Endothelial cell (in vitro differentiated cells): ENCODE measurements at regions not wholly inside any gene's neighbourhood (a gene's known extent, or its start where the extent isn't known, plus 50 kb on each side); places are given as distances from the start of the nearest gene placed in this dataset.
"Not testable (repeated sequence)": the region's sequence is repeated elsewhere in the genome, so short reads cannot be mapped to it uniquely, and the experiment has no call there.

Experiments
- DNase-seq: peaks from one replicate; pipeline ENCODE4 v3.0.0; 2021; ENCODE audit warnings: low spot score
- H3K27ac Mint-ChIP-seq: one replicate; pipeline ENCODE4 v1.8.0; 2021; ENCODE audit warnings: mixed read lengths, inconsistent platforms; ENCODE audit not compliant: unreplicated experiment
- H3K27me3 Mint-ChIP-seq: one replicate; pipeline ENCODE4 v1.8.0; 2021; ENCODE audit warnings: mild to moderate bottlenecking, moderate library complexity, mixed read lengths, inconsistent platforms; ENCODE audit not compliant: unreplicated experiment
- H3K36me3 Mint-ChIP-seq: one replicate; pipeline ENCODE4 v1.8.0; 2021; ENCODE audit warnings: mild to moderate bottlenecking, low read depth, mixed read lengths, inconsistent platforms; ENCODE audit not compliant: unreplicated experiment
- H3K4me1 Mint-ChIP-seq: one replicate; pipeline ENCODE4 v1.8.0; 2021; ENCODE audit warnings: mild to moderate bottlenecking, mixed read lengths, inconsistent platforms; ENCODE audit not compliant: unreplicated experiment
- H3K4me3 Mint-ChIP-seq: one replicate; pipeline ENCODE4 v1.8.0; 2021; ENCODE audit warnings: mild to moderate bottlenecking, mixed read lengths, inconsistent platforms; ENCODE audit not compliant: unreplicated experiment
- H3K9me3 Mint-ChIP-seq: one replicate; pipeline ENCODE4 v1.8.0; 2021; ENCODE audit warnings: mixed read lengths, inconsistent platforms; ENCODE audit not compliant: unreplicated experiment
- CTCF ChIP-seq: fragments of 200-600 bp; sonication (generic); IDR thresholded peaks from one replicate; pipeline ENCODE4 v1.5.0; 2021; ENCODE audit warnings: antibody characterized with exemption; ENCODE audit not compliant: unreplicated experiment

DNA sequence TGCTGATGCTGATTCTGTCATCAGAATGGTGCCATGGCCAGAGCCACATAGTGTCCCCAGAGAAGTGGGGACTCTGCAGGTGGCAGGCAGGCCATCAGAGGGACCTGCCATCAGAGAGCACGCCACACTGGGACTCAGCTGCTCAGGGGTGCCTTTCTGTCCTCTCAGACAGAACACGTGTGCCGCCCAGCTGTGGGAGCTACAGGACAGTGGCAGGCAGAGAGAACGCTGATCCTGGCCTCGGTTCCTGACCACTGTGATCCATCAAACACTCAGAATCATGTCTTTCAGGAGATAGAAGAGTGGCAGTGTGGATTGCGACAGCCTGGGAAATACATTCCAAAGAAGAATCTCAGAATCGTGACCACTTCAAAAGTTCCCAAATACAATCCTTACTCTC, 497.2 kb upstream of the SALL3 start:
- H3K4me3 Mint-ChIP-seq, result no peak overlapping the region
- H3K27me3 Mint-ChIP-seq, result peaks cover 4% of the 10 kb centered on the region
- no peak for DNase-seq
- H3K9me3 Mint-ChIP-seq, result peaks cover 46% of the 10 kb centered on the region
- H3K4me1 Mint-ChIP-seq, result no peaks in the 10 kb centered on the region
- TF ChIP-seq CTCF, result no peak
- H3K27ac Mint-ChIP-seq, result no peak overlapping the region
- H3K36me3 Mint-ChIP-seq, result peaks cover 26% of the 10 kb centered on the region

DNA sequence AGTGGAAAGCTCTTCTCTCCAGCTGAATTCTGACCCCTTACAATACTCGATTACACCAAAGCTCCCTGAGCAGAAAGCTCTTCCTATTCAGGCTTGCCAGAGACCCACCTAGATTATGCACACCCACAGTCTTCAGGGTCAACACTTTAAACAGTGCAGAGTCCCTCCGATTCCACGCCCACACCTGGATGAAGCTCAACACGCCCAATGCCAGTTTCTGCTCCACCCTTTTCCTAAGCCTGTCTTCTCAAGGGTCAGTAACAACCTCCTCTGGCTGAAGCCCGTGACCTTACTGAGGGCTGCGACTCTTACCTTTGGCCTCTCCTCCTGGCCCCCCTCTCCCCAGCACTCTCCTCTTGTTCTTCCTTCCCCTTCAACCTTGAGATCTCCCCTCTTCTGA, 492.0 kb upstream of the SALL3 start:
- H3K27ac Mint-ChIP-seq, result no peak overlapping the region
- peaks cover 55% of the 10 kb centered on the region for H3K9me3 Mint-ChIP-seq
- TF ChIP-seq CTCF, result no peak
- H3K36me3 Mint-ChIP-seq, result peaks cover 17% of the 10 kb centered on the region
- peaks cover 3% of the 10 kb centered on the region for H3K27me3 Mint-ChIP-seq
- DNase-seq, result no peak
- H3K4me3 Mint-ChIP-seq, result no peak overlapping the region
- H3K4me1 Mint-ChIP-seq, result no peaks in the 10 kb centered on the region

GRCh38 chr18:78492064-78492812, 487.4 kb upstream of the SALL3 start:
- no peak for DNase-seq
- Mint-ChIP-seq H3K27ac (no peak overlapping the region), H3K36me3 (peaks cover 12% of the 10 kb centered on the region), H3K27me3 (peaks cover 7% of the 10 kb centered on the region), H3K4me1 (no peaks in the 10 kb centered on the region), H3K9me3 (peaks cover 35% of the 10 kb centered on the region), H3K4me3 (no peak overlapping the region)
- no peak for TF ChIP-seq CTCF

- no peak for TF ChIP-seq CTCF
- Mint-ChIP-seq H3K27ac (peak overlapping the region; percentile 42), H3K4me1 (no peaks in the 10 kb centered on the region), H3K4me3 (peak overlapping the region; percentile 29), H3K9me3 (peaks cover 31% of the 10 kb centered on the region), H3K27me3 (peaks cover 11% of the 10 kb centered on the region), H3K36me3 (peaks cover 12% of the 10 kb centered on the region)
- DNase-seq, result no peak
Observed at GRCh38 chr18:78492813-78493371, 486.7 kb upstream of the SALL3 start.

DNA sequence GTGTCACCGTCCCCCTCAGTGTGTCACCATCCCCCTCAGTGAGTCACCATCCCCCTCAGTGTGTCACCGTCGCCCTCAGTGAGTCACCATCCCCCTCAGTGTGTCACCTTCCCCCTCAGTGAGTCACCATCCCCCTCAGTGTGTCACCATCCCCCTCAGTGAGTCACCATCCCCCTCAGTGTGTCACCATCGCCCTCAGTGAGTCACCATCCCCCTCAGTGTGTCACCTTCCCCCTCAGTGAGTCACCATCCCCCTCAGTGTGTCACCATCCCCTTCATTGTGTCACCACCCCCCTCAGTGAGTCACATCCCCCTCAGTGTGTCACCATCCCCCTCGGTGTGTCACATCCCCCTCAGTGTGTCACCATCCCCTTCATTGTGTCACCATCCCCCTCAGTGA, 486.1 kb upstream of the SALL3 start:
- not testable (repeated sequence) for H3K4me1 Mint-ChIP-seq, H3K4me3 Mint-ChIP-seq, H3K36me3 Mint-ChIP-seq, DNase-seq, H3K27ac Mint-ChIP-seq
- peaks cover 10% of the 10 kb centered on the region for H3K27me3 Mint-ChIP-seq
- peaks cover 31% of the 10 kb centered on the region for H3K9me3 Mint-ChIP-seq
